Stomach (tissue), 8 donors: ENCODE measurements at regions not wholly inside any gene's neighbourhood (a gene's known extent, or its start where the extent isn't known, plus 50 kb on each side); places are given as distances from the start of the nearest gene placed in this dataset.

Experiments used
- DNase-seq, 2 donors: peaks; one replicate each; pipeline versions ENCODE4 v3.0.0 to v3.0.0-alpha.2; 2013 to 2019
- H3K27ac ChIP-seq, 5 donors: fragments of 200-600 bp in 4 of 5; sonication (generic) in 4 of 5; one replicate each; pipeline ENCODE4 v1.5.1; 2013 to 2019; ENCODE audit warnings: mild to moderate bottlenecking in 1 of 5, moderate library complexity in 1 of 5
- H3K27me3 ChIP-seq, 3 donors: fragments of 200-600 bp; sonication (generic); one replicate each; pipeline ENCODE4 v1.5.1; 2017 to 2019; ENCODE audit warnings: mixed run types in 1 of 3
- H3K36me3 ChIP-seq, 4 donors: fragments of 200-600 bp; sonication (generic); 1 replicate in 3 of 4; 2 replicates in 1 of 4; pipeline ENCODE4 v1.5.1; 2016 to 2019
- H3K4me1 ChIP-seq, 4 donors: fragments of 200-600 bp; sonication (generic); one replicate each; pipeline ENCODE4 v1.5.1; 2016 to 2019
- H3K4me3 ChIP-seq, 4 donors: fragments of 200-600 bp; sonication (generic) in 3 of 4; one replicate each; pipeline ENCODE4 v1.5.1; 2016 to 2019; ENCODE audit warnings: mild to moderate bottlenecking in 1 of 4
- H3K9me3 ChIP-seq, 4 donors: fragments of 200-600 bp; sonication (generic); one replicate each; pipeline ENCODE4 v1.5.1; 2016 to 2019
- CTCF ChIP-seq, 7 experiments: fragments of 450-650 bp in 4 of 7; fragments of 200-600 bp in 3 of 7; sonication (generic) in 3 of 7; IDR thresholded peaks; one replicate each; pipeline ENCODE4 v1.5.1; 2016 to 2019; ENCODE audit warnings: antibody characterized with exemption in 7 of 7, control low read depth in 2 of 7, mild to moderate bottlenecking in 1 of 7
- EP300 ChIP-seq: sonication (generic); formaldehyde crosslinking; IDR thresholded peaks from one replicate; pipeline ENCODE4 v1.6.1; 2017; ENCODE audit warnings: antibody characterized with exemption
- POLR2A ChIP-seq, 4 donors: fragments of 450-650 bp; IDR thresholded peaks; one replicate each; pipeline ENCODE4 v1.6.1; 2016; ENCODE audit warnings: antibody characterized with exemption in 4 of 4, control low read depth in 2 of 4, mild to moderate bottlenecking in 1 of 4, moderate library complexity in 1 of 4
- POLR2AphosphoS5 ChIP-seq, 3 donors: sonication (generic); formaldehyde crosslinking; IDR thresholded peaks; one replicate each; pipeline ENCODE4 v1.6.1; 2016; ENCODE audit warnings: antibody characterized with exemption in 3 of 3
- WGBS, 5 donors: extraction: QIAGEN DNeasy Blood & Tissue Kit in 3 of 5; methylation state at CpG; one replicate each; pipeline versions ENCODE4 v1.1.5 to v1.1.7; 2013 to 2018; 5-methylcytosine and 5-hydroxymethylcytosine counted together
- intact Hi-C: fragments of 100-400 bp; cut with DNase I; formaldehyde crosslinking; loops from one replicate; pipeline ENCODE4 v1.15.1; 2023; ENCODE audit warnings: low total_unique reads
- donor health status: healthy with polysubstance abuse.
- donor health status: Bipolar disorder and iron deficiency.
- donor health status: healthy.

GRCh38 chr7:149370790-149371189 is 90.1 kb downstream of the ZNF777 start:
- intact Hi-C loops, result no loop called here
- Histone ChIP-seq H3K27ac (no peak overlapping the region), H3K27me3 (no peaks in the 10 kb centered on the region), H3K4me3 (no peak overlapping the region), H3K36me3 (no peaks in the 10 kb centered on the region), H3K9me3 (peaks cover 0 to 13% (median 9%) of the 10 kb centered on the region in 4 donors), H3K4me1 (no peaks in the 10 kb centered on the region)
- no peak for DNase-seq
- TF ChIP-seq CTCF (IDR thresholded peaks at IDR 0.05) (no peak), POLR2A (IDR thresholded peaks at IDR 0.05) (no peak), EP300 (no peak), POLR2AphosphoS5 (IDR thresholded peaks at IDR 0.05) (no peak)

GRCh38 chr7:149373089-149373488 is 87.8 kb downstream of the ZNF777 start:
- DNase-seq, result no peak
- Histone ChIP-seq H3K27ac (no peak overlapping the region), H3K4me3 (no peak overlapping the region), H3K9me3 (peaks cover 0 to 14% (median 10%) of the 10 kb centered on the region in 4 donors), H3K27me3 (no peaks in the 10 kb centered on the region), H3K36me3 (no peaks in the 10 kb centered on the region), H3K4me1 (no peaks in the 10 kb centered on the region)
- 67 to 79% (median 70%) methylated on average over 1 of the region's 1 CpG for WGBS, 5 donors
- TF ChIP-seq POLR2A (IDR thresholded peaks at IDR 0.05) (no peak), EP300 (no peak), CTCF (IDR thresholded peaks at IDR 0.05) (no peak), POLR2AphosphoS5 (IDR thresholded peaks at IDR 0.05) (no peak)
- intact Hi-C loops, result no loop called here

- WGBS, 5 donors, result 60 to 79% (median 72%) methylated on average over 5 of the region's 5 CpGs
- TF ChIP-seq EP300 (no peak), POLR2A (IDR thresholded peaks at IDR 0.05) (no peak), POLR2AphosphoS5 (IDR thresholded peaks at IDR 0.05) (no peak), CTCF (IDR thresholded peaks at IDR 0.05) (no peak)
- Histone ChIP-seq H3K36me3 (no peaks in the 10 kb centered on the region), H3K4me1 (no peaks in the 10 kb centered on the region), H3K27ac (no peak overlapping the region), H3K9me3 (peaks cover 0 to 37% (median 27%) of the 10 kb centered on the region in 4 donors), H3K4me3 (no peak overlapping the region), H3K27me3 (no peaks in the 10 kb centered on the region)
- intact Hi-C loops, result no loop called here
- DNase-seq, result no peak
These were observed 85.4 kb downstream of the ZNF777 start for GRCh38 chr7:149375234-149376008.

GRCh38 chr7:149377386-149377785 is 83.5 kb downstream of the ZNF777 start:
- Histone ChIP-seq H3K4me1 (no peaks in the 10 kb centered on the region), H3K9me3 (peaks cover 0 to 43% (median 35%) of the 10 kb centered on the region in 4 donors), H3K36me3 (no peaks in the 10 kb centered on the region), H3K27ac (no peak overlapping the region), H3K4me3 (no peak overlapping the region), H3K27me3 (no peaks in the 10 kb centered on the region)
- intact Hi-C loops, result no loop called here
- TF ChIP-seq EP300 (no peak), POLR2AphosphoS5 (IDR thresholded peaks at IDR 0.05) (no peak), CTCF (IDR thresholded peaks at IDR 0.05) (no peak), POLR2A (IDR thresholded peaks at IDR 0.05) (no peak)
- no peak for DNase-seq
- 67 to 90% (median 85%) methylated on average over 3 of the region's 3 CpGs for WGBS, 5 donors
